DOHH2 (cell line): ENCODE measurements at regions not wholly inside any gene's neighbourhood (a gene's known extent, or its start where the extent isn't known, plus 50 kb on each side); places are given as distances from the start of the nearest gene placed in this dataset.

Source experiments
- EZH2phosphoT487 ChIP-seq: fragments of 200-600 bp; sonication (generic); IDR thresholded peaks from 2 replicates; pipeline ENCODE4 v1.6.1; 2017; ENCODE audit warnings: borderline replicate concordance, mild to moderate bottlenecking, antibody characterized with exemption, low read length, moderate library complexity, mixed read lengths
- TF ChIP-seq, protein P1 (sequence below): fragments of 200-600 bp; sonication (generic); IDR thresholded peaks from one replicate; pipeline ENCODE4 v1.5.1; 2014; ENCODE audit warnings: antibody characterized with exemption, mild to moderate bottlenecking, low read depth, low read length; ENCODE audit not compliant: poor library complexity, severe bottlenecking

GRCh38 chr2:144674071-144674470, 154.2 kb upstream of the ZEB2 start:
- TF ChIP-seq, protein P1, sequence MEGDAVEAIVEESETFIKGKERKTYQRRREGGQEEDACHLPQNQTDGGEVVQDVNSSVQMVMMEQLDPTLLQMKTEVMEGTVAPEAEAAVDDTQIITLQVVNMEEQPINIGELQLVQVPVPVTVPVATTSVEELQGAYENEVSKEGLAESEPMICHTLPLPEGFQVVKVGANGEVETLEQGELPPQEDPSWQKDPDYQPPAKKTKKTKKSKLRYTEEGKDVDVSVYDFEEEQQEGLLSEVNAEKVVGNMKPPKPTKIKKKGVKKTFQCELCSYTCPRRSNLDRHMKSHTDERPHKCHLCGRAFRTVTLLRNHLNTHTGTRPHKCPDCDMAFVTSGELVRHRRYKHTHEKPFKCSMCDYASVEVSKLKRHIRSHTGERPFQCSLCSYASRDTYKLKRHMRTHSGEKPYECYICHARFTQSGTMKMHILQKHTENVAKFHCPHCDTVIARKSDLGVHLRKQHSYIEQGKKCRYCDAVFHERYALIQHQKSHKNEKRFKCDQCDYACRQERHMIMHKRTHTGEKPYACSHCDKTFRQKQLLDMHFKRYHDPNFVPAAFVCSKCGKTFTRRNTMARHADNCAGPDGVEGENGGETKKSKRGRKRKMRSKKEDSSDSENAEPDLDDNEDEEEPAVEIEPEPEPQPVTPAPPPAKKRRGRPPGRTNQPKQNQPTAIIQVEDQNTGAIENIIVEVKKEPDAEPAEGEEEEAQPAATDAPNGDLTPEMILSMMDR = no peak
- no peak for TF ChIP-seq EZH2phosphoT487
